ENCODE measurements at regions not wholly inside any gene's neighbourhood (a gene's known extent, or its start where the extent isn't known, plus 50 kb on each side); places are given as distances from the start of the nearest gene placed in this dataset.

DNA sequence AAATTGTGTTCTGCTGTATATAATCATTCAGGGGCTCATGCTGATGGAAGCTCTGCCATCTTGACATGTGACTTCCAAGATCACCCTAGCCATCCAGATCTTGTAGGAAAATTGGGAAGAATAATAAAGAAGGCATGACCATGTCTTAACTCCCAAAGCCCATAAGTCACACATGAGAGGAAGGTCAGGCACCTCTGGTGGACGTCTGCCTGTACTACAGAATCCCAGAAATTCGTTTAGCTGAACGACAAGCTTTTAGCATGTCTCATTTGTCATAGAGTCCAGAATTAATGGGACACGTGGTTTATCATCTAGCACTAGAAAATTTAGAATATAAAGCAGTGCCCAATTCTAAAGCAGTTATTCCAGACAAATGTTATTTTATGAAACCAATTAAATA, 212.7 kb downstream of the CENPC start:
- no peak overlapping the region for H3K9ac ChIP-seq (ENCODE audit: insufficient read depth, low read length)
- DNase-seq (ENCODE audit: low read depth in 2 of 2), result no peak
- no peak overlapping the region for H3K4me3 ChIP-seq (replicated peaks in 1 of 4; ENCODE audit: control extremely low read depth in 1 of 4, insufficient read depth in 1 of 4, low read depth in 3 of 4, low read length in 4 of 4)
- H3K27ac ChIP-seq (ENCODE audit: insufficient read depth, low read length), result no peak overlapping the region
- H3K9me3 ChIP-seq (ENCODE audit: control insufficient read depth, insufficient read depth, low read depth, low read length), result no peaks in the 10 kb centered on the region
- H2AFZ ChIP-seq (ENCODE audit: low read length), result no peak overlapping the region
- no peaks in the 10 kb centered on the region for H3K36me3 ChIP-seq (ENCODE audit: control insufficient read depth, insufficient read depth, low read length)
- no peak overlapping the region for H3K4me2 ChIP-seq (ENCODE audit: extremely low read depth, insufficient read depth, low read length)
- H3K4me1 ChIP-seq (ENCODE audit: control insufficient read depth, extremely low read depth, insufficient read depth, low read length), result no peaks in the 10 kb centered on the region
- TF ChIP-seq EZH2 (IDR thresholded peaks at IDR 0.05; ENCODE audit: low read length, missing control alignments), result no peak
- TF ChIP-seq, protein P1, sequence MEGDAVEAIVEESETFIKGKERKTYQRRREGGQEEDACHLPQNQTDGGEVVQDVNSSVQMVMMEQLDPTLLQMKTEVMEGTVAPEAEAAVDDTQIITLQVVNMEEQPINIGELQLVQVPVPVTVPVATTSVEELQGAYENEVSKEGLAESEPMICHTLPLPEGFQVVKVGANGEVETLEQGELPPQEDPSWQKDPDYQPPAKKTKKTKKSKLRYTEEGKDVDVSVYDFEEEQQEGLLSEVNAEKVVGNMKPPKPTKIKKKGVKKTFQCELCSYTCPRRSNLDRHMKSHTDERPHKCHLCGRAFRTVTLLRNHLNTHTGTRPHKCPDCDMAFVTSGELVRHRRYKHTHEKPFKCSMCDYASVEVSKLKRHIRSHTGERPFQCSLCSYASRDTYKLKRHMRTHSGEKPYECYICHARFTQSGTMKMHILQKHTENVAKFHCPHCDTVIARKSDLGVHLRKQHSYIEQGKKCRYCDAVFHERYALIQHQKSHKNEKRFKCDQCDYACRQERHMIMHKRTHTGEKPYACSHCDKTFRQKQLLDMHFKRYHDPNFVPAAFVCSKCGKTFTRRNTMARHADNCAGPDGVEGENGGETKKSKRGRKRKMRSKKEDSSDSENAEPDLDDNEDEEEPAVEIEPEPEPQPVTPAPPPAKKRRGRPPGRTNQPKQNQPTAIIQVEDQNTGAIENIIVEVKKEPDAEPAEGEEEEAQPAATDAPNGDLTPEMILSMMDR (conservative IDR thresholded peaks at IDR 0.05 in 1 of 2, IDR thresholded peaks at IDR 0.05 in 1 of 2; ENCODE audit: low read depth in 1 of 2, low read length in 2 of 2), result peak; percentile 13 to 25
- no peaks in the 10 kb centered on the region for H3K27me3 ChIP-seq (ENCODE audit: control insufficient read depth, insufficient read depth, low read length)
- no peaks in the 10 kb centered on the region for H3K79me2 ChIP-seq (ENCODE audit: control insufficient read depth, insufficient read depth, low read length)
- no peaks in the 10 kb centered on the region for H4K20me1 ChIP-seq (ENCODE audit: control insufficient read depth, extremely low read depth, insufficient read depth, low read length)

DNA sequence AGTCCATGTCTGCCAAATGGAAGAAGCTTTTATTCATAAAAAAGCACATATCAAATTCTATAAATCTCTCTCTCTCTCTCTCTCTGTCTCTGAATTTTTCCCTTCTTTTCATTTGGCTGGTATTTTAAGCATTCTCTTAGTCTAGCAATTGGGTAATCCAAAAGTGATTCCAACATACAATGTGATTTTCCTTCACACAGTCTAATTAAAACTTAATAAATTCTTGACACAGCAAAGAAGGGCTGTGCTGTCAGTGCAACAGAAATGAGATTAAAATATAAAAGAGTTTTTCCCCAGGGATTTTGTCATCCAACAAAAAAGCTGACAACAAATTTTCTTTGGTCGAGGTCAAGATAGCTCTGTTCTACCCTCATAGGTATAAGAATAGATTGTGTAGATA, 216.9 kb downstream of the CENPC start:
- TF ChIP-seq, protein P1 (conservative IDR thresholded peaks at IDR 0.05 in 1 of 2, IDR thresholded peaks at IDR 0.05 in 1 of 2; ENCODE audit: low read depth in 1 of 2, low read length in 2 of 2), result no peak
- TF ChIP-seq EZH2 (IDR thresholded peaks at IDR 0.05; ENCODE audit: low read length, missing control alignments), result no peak
- Histone ChIP-seq H3K27me3 (ENCODE audit: control insufficient read depth, insufficient read depth, low read length) (no peaks in the 10 kb centered on the region), H2AFZ (ENCODE audit: low read length) (no peak overlapping the region), H3K79me2 (ENCODE audit: control insufficient read depth, insufficient read depth, low read length) (no peaks in the 10 kb centered on the region), H4K20me1 (ENCODE audit: control insufficient read depth, extremely low read depth, insufficient read depth, low read length) (no peaks in the 10 kb centered on the region), H3K9ac (ENCODE audit: insufficient read depth, low read length) (no peak overlapping the region), H3K4me3 (replicated peaks in 1 of 4; ENCODE audit: control extremely low read depth in 1 of 4, insufficient read depth in 1 of 4, low read depth in 3 of 4, low read length in 4 of 4) (no peak overlapping the region), H3K27ac (ENCODE audit: insufficient read depth, low read length) (no peak overlapping the region), H3K9me3 (ENCODE audit: control insufficient read depth, insufficient read depth, low read depth, low read length) (no peaks in the 10 kb centered on the region), H3K4me1 (ENCODE audit: control insufficient read depth, extremely low read depth, insufficient read depth, low read length) (no peaks in the 10 kb centered on the region), H3K36me3 (ENCODE audit: control insufficient read depth, insufficient read depth, low read length) (no peaks in the 10 kb centered on the region), H3K4me2 (ENCODE audit: extremely low read depth, insufficient read depth, low read length) (no peak overlapping the region)
- DNase-seq (ENCODE audit: low read depth in 2 of 2), result no peak

DNA sequence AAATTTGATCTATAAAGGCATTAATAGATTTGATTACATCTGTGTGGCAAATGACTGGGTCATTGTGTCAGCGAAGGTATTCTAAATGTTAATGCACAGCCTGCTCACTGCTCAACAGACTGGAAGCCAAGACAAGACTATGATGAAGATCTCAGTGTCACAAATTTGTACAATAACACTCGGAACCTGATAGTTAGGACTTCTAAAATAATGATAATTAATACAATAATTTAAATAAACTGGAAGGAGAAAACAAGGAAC, 217.4 kb downstream of the CENPC start:
- no peaks in the 10 kb centered on the region for H4K20me1 ChIP-seq (ENCODE audit: control insufficient read depth, extremely low read depth, insufficient read depth, low read length)
- H3K4me2 ChIP-seq (ENCODE audit: extremely low read depth, insufficient read depth, low read length), result no peak overlapping the region
- no peaks in the 10 kb centered on the region for H3K9me3 ChIP-seq (ENCODE audit: control insufficient read depth, insufficient read depth, low read depth, low read length)
- H3K4me3 ChIP-seq (replicated peaks in 1 of 4; ENCODE audit: control extremely low read depth in 1 of 4, insufficient read depth in 1 of 4, low read depth in 3 of 4, low read length in 4 of 4), result no peak overlapping the region
- no peak for DNase-seq (ENCODE audit: low read depth in 2 of 2)
- H3K36me3 ChIP-seq (ENCODE audit: control insufficient read depth, insufficient read depth, low read length), result no peaks in the 10 kb centered on the region
- H3K27ac ChIP-seq (ENCODE audit: insufficient read depth, low read length), result no peak overlapping the region
- TF ChIP-seq EZH2 (IDR thresholded peaks at IDR 0.05; ENCODE audit: low read length, missing control alignments), result no peak
- TF ChIP-seq, protein P1 (conservative IDR thresholded peaks at IDR 0.05 in 1 of 2, IDR thresholded peaks at IDR 0.05 in 1 of 2; ENCODE audit: low read depth in 1 of 2, low read length in 2 of 2), result no peak
- no peak overlapping the region for H3K9ac ChIP-seq (ENCODE audit: insufficient read depth, low read length)
- H2AFZ ChIP-seq (ENCODE audit: low read length), result no peak overlapping the region
- no peaks in the 10 kb centered on the region for H3K4me1 ChIP-seq (ENCODE audit: control insufficient read depth, extremely low read depth, insufficient read depth, low read length)
- no peaks in the 10 kb centered on the region for H3K79me2 ChIP-seq (ENCODE audit: control insufficient read depth, insufficient read depth, low read length)
- H3K27me3 ChIP-seq (ENCODE audit: control insufficient read depth, insufficient read depth, low read length), result no peaks in the 10 kb centered on the region
